GM06990 (cell line): ENCODE measurements at regions not wholly inside any gene's neighbourhood (a gene's known extent, or its start where the extent isn't known, plus 50 kb on each side); places are given as distances from the start of the nearest gene placed in this dataset.
"Not testable (repeated sequence)": the region's sequence is repeated elsewhere in the genome, so short reads cannot be mapped to it uniquely, and the experiment has no call there.

ENCODE experiments used
- DNase-seq: peaks from one replicate; pipeline ENCODE4 v3.0.0-alpha.2; 2011; ENCODE audit not compliant: insufficient read length; ENCODE audit errors: extremely low read depth
- H3K27me3 ChIP-seq: replicated peaks from 2 replicates; pipeline ENCODE4 v1.6.0; 2011; ENCODE audit warnings: low read length; ENCODE audit not compliant: control insufficient read depth, insufficient read depth
- H3K36me3 ChIP-seq: 2 replicates; pipeline ENCODE4 v1.5.1; 2011; ENCODE audit warnings: low read length; ENCODE audit not compliant: control insufficient read depth, insufficient read depth
- H3K4me3 ChIP-seq: replicated peaks from 2 replicates; pipeline ENCODE4 v1.5.1; 2011; ENCODE audit warnings: low read depth, mild to moderate bottlenecking, control low read depth, low read length
- TF ChIP-seq, protein P1 (sequence below): IDR thresholded peaks from 2 replicates; pipeline ENCODE4 v1.5.1; 2011; ENCODE audit warnings: low read length, control low read depth, mild to moderate bottlenecking, inconsistent platforms; ENCODE audit not compliant: insufficient read depth, poor library complexity, severe bottlenecking

DNA sequence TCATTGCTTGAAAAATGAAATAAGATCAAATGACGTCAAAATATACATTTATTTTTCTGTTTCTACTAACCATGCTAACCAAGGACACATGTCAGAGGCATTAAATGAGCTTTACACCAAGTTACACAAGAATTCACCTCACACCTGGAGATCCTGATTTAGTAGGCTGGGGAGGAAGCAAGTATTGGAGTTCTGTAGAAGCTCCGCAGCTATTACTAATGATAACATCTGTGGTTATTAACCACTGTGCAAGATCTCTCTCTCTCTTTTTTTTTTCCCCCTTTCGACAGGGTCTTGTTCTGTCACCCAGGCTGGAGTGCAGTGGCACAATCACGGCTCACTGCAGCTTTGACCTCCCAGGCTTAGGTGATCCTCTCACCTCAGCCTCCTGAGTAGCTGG lies 104.0 kb downstream of the ZNF22 start:
- TF ChIP-seq, protein P1, sequence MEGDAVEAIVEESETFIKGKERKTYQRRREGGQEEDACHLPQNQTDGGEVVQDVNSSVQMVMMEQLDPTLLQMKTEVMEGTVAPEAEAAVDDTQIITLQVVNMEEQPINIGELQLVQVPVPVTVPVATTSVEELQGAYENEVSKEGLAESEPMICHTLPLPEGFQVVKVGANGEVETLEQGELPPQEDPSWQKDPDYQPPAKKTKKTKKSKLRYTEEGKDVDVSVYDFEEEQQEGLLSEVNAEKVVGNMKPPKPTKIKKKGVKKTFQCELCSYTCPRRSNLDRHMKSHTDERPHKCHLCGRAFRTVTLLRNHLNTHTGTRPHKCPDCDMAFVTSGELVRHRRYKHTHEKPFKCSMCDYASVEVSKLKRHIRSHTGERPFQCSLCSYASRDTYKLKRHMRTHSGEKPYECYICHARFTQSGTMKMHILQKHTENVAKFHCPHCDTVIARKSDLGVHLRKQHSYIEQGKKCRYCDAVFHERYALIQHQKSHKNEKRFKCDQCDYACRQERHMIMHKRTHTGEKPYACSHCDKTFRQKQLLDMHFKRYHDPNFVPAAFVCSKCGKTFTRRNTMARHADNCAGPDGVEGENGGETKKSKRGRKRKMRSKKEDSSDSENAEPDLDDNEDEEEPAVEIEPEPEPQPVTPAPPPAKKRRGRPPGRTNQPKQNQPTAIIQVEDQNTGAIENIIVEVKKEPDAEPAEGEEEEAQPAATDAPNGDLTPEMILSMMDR, result no peak
- no peaks in the 10 kb centered on the region for H3K27me3 ChIP-seq
- DNase-seq, result no peak
- no peak overlapping the region for H3K4me3 ChIP-seq
- no peaks in the 10 kb centered on the region for H3K36me3 ChIP-seq

DNA sequence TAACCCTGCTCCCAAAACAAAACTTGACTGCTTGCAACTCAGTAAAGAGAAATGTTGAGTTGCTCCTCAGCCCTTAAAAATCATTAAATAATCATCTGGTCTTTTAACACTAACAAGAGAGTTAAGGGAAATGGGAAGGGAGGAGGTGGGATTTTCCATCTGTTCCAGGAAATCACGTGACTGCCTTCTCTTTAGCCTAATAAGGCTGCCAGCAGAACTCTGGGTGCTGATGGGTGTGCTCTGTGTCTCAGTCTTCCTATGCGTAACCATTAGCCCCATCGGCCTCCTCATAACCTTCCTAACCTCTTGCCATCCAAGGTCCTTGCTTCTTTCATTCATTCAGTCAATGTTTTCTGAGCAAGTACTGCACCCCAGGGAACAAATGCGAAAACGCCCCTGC lies 104.6 kb downstream of the ZNF22 start:
- not testable (repeated sequence) for H3K27me3 ChIP-seq, H3K36me3 ChIP-seq, DNase-seq, H3K4me3 ChIP-seq

DNA sequence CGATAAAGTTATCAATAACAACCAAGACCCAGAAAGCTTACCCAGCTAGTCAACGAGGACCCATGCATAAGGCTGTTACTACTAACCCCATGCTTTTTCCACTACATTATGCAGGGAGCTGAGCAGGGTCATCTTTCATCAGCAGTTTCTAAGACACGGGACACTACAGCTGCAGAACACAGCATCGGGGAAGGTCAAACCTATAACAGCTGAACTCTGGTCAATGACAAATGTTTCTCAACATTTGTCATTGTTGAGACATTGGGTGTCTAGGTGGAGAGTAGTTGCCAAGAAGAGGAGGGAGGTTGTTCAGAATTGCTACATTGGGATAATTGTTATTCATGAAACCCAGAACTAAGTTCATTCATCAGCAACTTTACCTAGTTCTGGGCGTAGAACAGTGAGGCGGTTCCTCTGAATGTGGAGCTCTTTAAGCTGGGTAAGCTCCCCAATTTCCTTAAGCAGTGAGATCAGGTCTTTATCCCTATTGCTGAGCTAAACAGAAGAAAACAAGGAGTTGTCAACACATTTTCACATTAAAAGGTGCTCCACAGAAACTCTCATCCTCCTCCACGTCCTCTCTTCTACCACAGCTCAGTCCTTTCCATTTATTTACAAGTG lies 105.6 kb downstream of the ZNF22 start:
- no peak for DNase-seq
- H3K4me3 ChIP-seq, result no peak overlapping the region
- no peaks in the 10 kb centered on the region for H3K27me3 ChIP-seq
- TF ChIP-seq, protein P1, result no peak
- H3K36me3 ChIP-seq, result no peaks in the 10 kb centered on the region

DNA sequence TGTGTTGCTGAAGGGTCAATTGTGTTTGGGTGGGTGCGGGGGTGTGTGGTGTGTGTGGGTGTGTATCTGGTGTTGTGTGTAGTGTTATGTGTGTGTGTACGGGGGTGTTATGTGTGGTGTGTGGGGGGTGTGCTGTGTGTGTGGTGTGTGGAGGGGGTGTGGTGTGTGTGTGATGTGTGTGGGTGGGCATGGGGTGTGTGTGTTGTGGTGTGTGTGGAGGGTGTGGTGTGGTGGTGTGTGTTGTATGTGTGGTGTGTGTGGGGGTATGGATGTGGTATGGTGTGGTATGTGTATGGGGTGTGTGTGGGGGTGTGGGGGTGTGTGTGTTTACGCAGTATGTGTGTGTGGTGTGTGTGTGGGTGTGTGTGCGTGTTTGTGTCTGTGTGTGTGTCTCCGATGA lies 110.8 kb downstream of the ZNF22 start:
- Histone ChIP-seq H3K27me3 (no peaks in the 10 kb centered on the region), H3K36me3 (no peaks in the 10 kb centered on the region), H3K4me3 (no peak overlapping the region)
- no peak for DNase-seq
- TF ChIP-seq, protein P1, result no peak

DNA sequence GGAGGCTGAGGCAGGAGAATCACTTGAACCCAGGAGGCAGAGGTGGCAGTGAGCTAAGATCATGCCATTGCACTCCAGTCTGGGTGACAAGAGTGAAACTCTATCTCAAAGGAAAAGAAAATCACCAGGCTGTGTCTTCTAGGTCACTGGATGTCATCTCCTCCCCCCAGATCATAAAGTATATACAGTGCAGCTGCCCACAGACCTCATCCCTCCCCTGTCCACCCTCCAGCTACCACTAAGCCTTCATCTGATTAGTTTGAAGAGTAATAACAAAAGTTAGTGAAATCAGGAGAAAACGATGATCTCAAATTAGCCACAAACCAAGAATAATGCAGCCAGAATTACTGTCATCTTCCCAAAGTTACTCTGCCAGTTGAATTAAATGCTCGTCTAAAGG lies 117.2 kb downstream of the ZNF22 start:
- H3K27me3 ChIP-seq, DNase-seq, H3K36me3 ChIP-seq, H3K4me3 ChIP-seq: not testable (repeated sequence)

DNA sequence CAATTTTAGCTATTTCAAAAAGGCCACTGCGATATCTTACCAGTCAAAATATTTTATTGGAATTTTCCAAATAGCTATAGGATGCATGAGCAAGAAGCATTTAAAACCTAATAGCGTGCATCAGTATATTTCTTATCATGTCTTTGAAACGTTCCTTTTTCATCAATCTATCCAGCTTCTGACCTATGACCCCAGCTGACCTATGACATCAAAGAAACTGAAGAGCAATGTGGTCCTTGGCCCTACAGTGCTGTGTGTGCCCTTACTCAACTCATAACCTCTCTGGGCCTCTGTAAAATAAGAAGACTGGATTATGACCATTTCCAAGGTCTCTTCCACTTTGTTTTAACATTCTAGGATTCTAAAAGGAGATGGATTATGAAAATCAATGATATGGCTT lies 118.2 kb downstream of the ZNF22 start:
- TF ChIP-seq, protein P1, result no peak
- DNase-seq, result no peak
- no peaks in the 10 kb centered on the region for H3K36me3 ChIP-seq
- H3K4me3 ChIP-seq, result no peak overlapping the region
- no peaks in the 10 kb centered on the region for H3K27me3 ChIP-seq

DNA sequence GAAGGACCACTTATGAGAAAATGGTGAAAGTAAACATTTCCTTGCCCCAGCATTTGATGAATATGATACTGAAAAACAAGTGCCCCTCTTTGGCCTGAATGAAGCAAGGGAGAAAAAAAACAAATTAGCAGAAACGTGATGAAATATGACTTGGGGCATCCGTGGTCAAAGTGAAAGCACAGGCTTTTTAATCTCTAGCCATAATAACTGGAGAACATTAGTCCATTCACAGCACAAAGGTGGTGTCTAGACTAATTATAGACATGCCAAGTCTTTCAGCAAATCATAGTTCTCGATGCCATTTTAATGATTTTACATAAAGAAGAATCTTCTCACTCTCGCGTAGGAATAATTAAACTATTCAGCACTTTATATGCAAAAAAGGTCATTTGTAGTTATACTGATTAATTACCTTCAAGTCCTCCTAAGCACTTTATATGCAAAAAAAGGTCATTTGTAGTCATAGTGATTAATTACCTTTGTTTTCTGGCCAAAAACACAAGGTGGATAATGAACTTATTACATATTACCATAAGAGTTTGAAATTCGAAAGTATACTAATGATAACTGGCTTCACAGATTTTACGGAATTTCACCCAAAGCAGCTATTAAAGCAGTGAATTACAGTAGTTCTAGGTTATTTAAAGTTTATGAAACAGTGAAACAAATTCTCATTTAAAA lies 121.6 kb downstream of the ZNF22 start:
- H3K4me3 ChIP-seq, H3K27me3 ChIP-seq, H3K36me3 ChIP-seq, DNase-seq: not testable (repeated sequence)
